Activated CD4-positive, alpha-beta T cell treated with anti-CD3 and anti-CD28 coated beads for 48 hours (primary cell): ENCODE measurements at regions not wholly inside any gene's neighbourhood (a gene's known extent, or its start where the extent isn't known, plus 50 kb on each side); places are given as distances from the start of the nearest gene placed in this dataset.

ENCODE experiments used
- DNase-seq: peaks from one replicate; pipeline ENCODE4 v3.0.0-alpha.2; 2020

GRCh38 chr15:29600262-29600661 lies 222.0 kb downstream of the TJP1 start:
- DNase-seq: no peak

- no peak for DNase-seq
Measured at GRCh38 chr15:29596266-29596665, 226.0 kb downstream of the TJP1 start.

- DNase-seq: no peak
Measured at GRCh38 chr15:29593629-29594028, 228.6 kb downstream of the TJP1 start.

- DNase-seq: no peak
Measured at GRCh38 chr15:29593111-29593510, 229.2 kb downstream of the TJP1 start.

- no peak for DNase-seq
Measured at GRCh38 chr15:29590701-29591100, 231.6 kb downstream of the TJP1 start.

- no peak for DNase-seq
Measured at GRCh38 chr15:29589975-29590374, 232.3 kb downstream of the TJP1 start.

GRCh38 chr15:29589416-29589815 lies 232.9 kb downstream of the TJP1 start:
- DNase-seq: no peak

- DNase-seq: no peak
Measured at GRCh38 chr15:29573197-29573838, 248.9 kb downstream of the TJP1 start.

GRCh38 chr15:29571792-29572431 lies 250.4 kb downstream of the TJP1 start:
- DNase-seq: no peak

GRCh38 chr15:29570948-29571791 lies 251.1 kb downstream of the TJP1 start:
- DNase-seq: peak; percentile 27

- DNase-seq: peak; percentile 15
Measured at GRCh38 chr15:29570121-29570947, 251.9 kb downstream of the TJP1 start.

GRCh38 chr15:29569533-29570092 lies 252.7 kb downstream of the TJP1 start:
- no peak for DNase-seq

GRCh38 chr15:29568840-29569532 lies 253.3 kb downstream of the TJP1 start:
- DNase-seq: no peak

- DNase-seq: no peak
Measured at GRCh38 chr15:29567336-29567735, 254.9 kb downstream of the TJP1 start.

GRCh38 chr15:29566914-29567313 lies 255.4 kb downstream of the TJP1 start:
- DNase-seq: no peak

GRCh38 chr15:29563112-29563511 lies 259.2 kb downstream of the TJP1 start:
- no peak for DNase-seq

GRCh38 chr15:29560896-29561295 lies 261.4 kb downstream of the TJP1 start:
- no peak for DNase-seq

GRCh38 chr15:29558261-29558660 lies 264.0 kb downstream of the TJP1 start:
- no peak for DNase-seq

- no peak for DNase-seq
Measured at GRCh38 chr15:29557171-29557570, 265.1 kb downstream of the TJP1 start.

- no peak for DNase-seq
Measured at GRCh38 chr15:29556380-29556779, 265.9 kb downstream of the TJP1 start.

GRCh38 chr15:29554531-29554930 lies 267.7 kb downstream of the TJP1 start:
- DNase-seq: no peak

GRCh38 chr15:29550834-29551465 lies 271.3 kb downstream of the TJP1 start:
- no peak for DNase-seq
